ENCODE measurements at regions not wholly inside any gene's neighbourhood (a gene's known extent, or its start where the extent isn't known, plus 50 kb on each side); places are given as distances from the start of the nearest gene placed in this dataset.

GRCh38 chr14:25108959-25109358 lies 59.0 kb upstream of the STXBP6 start:
- TF ChIP-seq, protein P1, sequence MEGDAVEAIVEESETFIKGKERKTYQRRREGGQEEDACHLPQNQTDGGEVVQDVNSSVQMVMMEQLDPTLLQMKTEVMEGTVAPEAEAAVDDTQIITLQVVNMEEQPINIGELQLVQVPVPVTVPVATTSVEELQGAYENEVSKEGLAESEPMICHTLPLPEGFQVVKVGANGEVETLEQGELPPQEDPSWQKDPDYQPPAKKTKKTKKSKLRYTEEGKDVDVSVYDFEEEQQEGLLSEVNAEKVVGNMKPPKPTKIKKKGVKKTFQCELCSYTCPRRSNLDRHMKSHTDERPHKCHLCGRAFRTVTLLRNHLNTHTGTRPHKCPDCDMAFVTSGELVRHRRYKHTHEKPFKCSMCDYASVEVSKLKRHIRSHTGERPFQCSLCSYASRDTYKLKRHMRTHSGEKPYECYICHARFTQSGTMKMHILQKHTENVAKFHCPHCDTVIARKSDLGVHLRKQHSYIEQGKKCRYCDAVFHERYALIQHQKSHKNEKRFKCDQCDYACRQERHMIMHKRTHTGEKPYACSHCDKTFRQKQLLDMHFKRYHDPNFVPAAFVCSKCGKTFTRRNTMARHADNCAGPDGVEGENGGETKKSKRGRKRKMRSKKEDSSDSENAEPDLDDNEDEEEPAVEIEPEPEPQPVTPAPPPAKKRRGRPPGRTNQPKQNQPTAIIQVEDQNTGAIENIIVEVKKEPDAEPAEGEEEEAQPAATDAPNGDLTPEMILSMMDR (conservative IDR thresholded peaks at IDR 0.05; ENCODE audit: low read depth): no peak
- POLR2A ChIA-PET (ENCODE audit: low non-redundant PET): no interaction called here
- CTCF ChIA-PET: no interaction called here
- DNase-seq (ENCODE audit: low spot score): no peak
- no peak overlapping the region for H3K27ac ChIP-seq

DNA sequence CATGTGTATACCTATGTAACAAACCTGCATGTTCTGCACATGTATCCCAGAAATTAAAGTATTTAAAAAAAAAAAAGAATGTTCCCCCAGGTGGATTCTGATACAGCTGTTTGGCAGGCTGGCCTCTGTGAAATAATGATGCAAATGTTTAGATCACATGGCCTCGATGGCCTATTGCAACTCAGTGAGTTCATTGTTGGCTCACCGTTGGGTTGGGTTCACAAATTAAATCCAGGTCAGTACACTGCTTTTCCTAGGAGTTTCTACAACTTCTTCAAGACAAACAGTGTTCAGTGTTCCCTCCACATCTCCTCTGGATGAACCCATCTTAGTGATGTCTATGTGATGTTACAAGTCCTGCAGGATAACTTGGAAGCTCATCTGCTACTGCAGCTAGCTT lies 58.3 kb upstream of the STXBP6 start:
- CTCF ChIA-PET: no interaction called here
- H3K27ac ChIP-seq: no peak overlapping the region
- POLR2A ChIA-PET (ENCODE audit: low non-redundant PET): no interaction called here
- no peak for DNase-seq (ENCODE audit: low spot score)
- TF ChIP-seq, protein P1 (conservative IDR thresholded peaks at IDR 0.05; ENCODE audit: low read depth): no peak

- TF ChIP-seq, protein P1 (conservative IDR thresholded peaks at IDR 0.05; ENCODE audit: low read depth): no peak
- ChIA-PET POLR2A (ENCODE audit: low non-redundant PET) (no interaction called here), CTCF (interaction anchor here (0.9 kb wide), 1 partner anchor 29 kb away, joined by 3 read pairs; no protein-coding TSS in a partner anchor)
- DNase-seq (ENCODE audit: low spot score): no peak
- no peak overlapping the region for H3K27ac ChIP-seq
Measured at GRCh38 chr14:25103820-25104219, 53.9 kb upstream of the STXBP6 start.

DNA sequence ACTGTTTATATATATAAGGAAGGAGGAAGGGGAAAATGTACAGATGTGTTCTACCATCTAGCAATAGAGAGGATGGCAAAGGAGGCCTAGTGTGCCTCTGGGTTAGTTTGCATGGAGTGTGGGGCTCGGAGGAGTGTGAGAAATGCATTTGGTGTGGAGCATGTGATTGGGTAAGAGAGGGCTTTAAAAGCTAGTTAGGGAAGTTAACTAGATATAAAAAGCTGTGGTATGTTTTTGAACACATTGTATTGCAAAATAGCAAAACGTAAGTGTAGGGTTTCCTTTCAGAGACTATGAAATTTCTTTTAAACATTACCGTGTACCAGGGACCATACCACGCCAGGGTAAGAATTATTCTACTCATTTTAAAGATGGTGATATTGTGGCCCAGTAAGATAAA lies 53.3 kb upstream of the STXBP6 start:
- no peak for DNase-seq (ENCODE audit: low spot score)
- ChIA-PET POLR2A (ENCODE audit: low non-redundant PET) (no interaction called here), CTCF (interaction anchor here (0.9 kb wide), 1 partner anchor 29 kb away, joined by 3 read pairs; no protein-coding TSS in a partner anchor)
- no peak overlapping the region for H3K27ac ChIP-seq
- TF ChIP-seq, protein P1 (conservative IDR thresholded peaks at IDR 0.05; ENCODE audit: low read depth): no peak

- POLR2A ChIA-PET (ENCODE audit: low non-redundant PET): no interaction called here
- CTCF ChIA-PET: interaction anchor here (0.9 kb wide), 1 partner anchor 30 kb away, joined by 3 read pairs; no protein-coding TSS in a partner anchor
- no peak for DNase-seq (ENCODE audit: low spot score)
- TF ChIP-seq, protein P1 (conservative IDR thresholded peaks at IDR 0.05; ENCODE audit: low read depth): no peak
- H3K27ac ChIP-seq: no peak overlapping the region
Measured at GRCh38 chr14:25102788-25103187, 52.8 kb upstream of the STXBP6 start.

- no peak for DNase-seq (ENCODE audit: low spot score)
- TF ChIP-seq, protein P1 (conservative IDR thresholded peaks at IDR 0.05; ENCODE audit: low read depth): no peak
- CTCF ChIA-PET: no interaction called here
- POLR2A ChIA-PET (ENCODE audit: low non-redundant PET): no interaction called here
- H3K27ac ChIP-seq: no peak overlapping the region
Measured at GRCh38 chr14:25101276-25101675, 51.3 kb upstream of the STXBP6 start.
